ENCODE measurements at regions not wholly inside any gene's neighbourhood (a gene's known extent, or its start where the extent isn't known, plus 50 kb on each side); places are given as distances from the start of the nearest gene placed in this dataset.

GRCh38 chr18:55777666-55778304 lies 189.8 kb upstream of the TCF4 start:
- Histone ChIP-seq H3K36me3 (ENCODE audit: insufficient read depth, low read length) (no peaks in the 10 kb centered on the region), H3K27ac (ENCODE audit: low read depth, low read length) (no peak overlapping the region), H3K9ac (ENCODE audit: low read length) (no peak overlapping the region), H3K4me1 (ENCODE audit: insufficient read depth, low read length) (peaks cover 4% of the 10 kb centered on the region), H4K20me1 (ENCODE audit: insufficient read depth, low read length) (no peaks in the 10 kb centered on the region), H3K4me3 (ENCODE audit: insufficient read depth, low read depth, low read length) (no peak overlapping the region), H2AFZ (ENCODE audit: low read depth, low read length) (no peak overlapping the region), H3K27me3 (ENCODE audit: insufficient read depth, low read length) (no peaks in the 10 kb centered on the region), H3K79me2 (ENCODE audit: insufficient read depth, low read length) (no peaks in the 10 kb centered on the region), H3K9me3 (ENCODE audit: insufficient read depth, low read depth, low read length) (no peaks in the 10 kb centered on the region), H3K4me2 (ENCODE audit: low read length) (no peak overlapping the region)
- H3K9me3 Mint-ChIP-seq (ENCODE audit: unreplicated experiment), result no peaks in the 10 kb centered on the region
- H3K4me3 Mint-ChIP-seq (ENCODE audit: unreplicated experiment), result no peak overlapping the region
- H3K4me1 Mint-ChIP-seq (ENCODE audit: low read depth, unreplicated experiment), result peaks cover 23% of the 10 kb centered on the region
- no peaks in the 10 kb centered on the region for H3K27me3 Mint-ChIP-seq (ENCODE audit: low read depth, unreplicated experiment)
- no peaks in the 10 kb centered on the region for H3K36me3 Mint-ChIP-seq (ENCODE audit: low read depth, unreplicated experiment)
- TF ChIP-seq, protein P1, sequence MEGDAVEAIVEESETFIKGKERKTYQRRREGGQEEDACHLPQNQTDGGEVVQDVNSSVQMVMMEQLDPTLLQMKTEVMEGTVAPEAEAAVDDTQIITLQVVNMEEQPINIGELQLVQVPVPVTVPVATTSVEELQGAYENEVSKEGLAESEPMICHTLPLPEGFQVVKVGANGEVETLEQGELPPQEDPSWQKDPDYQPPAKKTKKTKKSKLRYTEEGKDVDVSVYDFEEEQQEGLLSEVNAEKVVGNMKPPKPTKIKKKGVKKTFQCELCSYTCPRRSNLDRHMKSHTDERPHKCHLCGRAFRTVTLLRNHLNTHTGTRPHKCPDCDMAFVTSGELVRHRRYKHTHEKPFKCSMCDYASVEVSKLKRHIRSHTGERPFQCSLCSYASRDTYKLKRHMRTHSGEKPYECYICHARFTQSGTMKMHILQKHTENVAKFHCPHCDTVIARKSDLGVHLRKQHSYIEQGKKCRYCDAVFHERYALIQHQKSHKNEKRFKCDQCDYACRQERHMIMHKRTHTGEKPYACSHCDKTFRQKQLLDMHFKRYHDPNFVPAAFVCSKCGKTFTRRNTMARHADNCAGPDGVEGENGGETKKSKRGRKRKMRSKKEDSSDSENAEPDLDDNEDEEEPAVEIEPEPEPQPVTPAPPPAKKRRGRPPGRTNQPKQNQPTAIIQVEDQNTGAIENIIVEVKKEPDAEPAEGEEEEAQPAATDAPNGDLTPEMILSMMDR (IDR thresholded peaks at IDR 0.05; ENCODE audit: insufficient read depth, low read depth, low read length), result no peak
- TF ChIP-seq EZH2 (IDR thresholded peaks at IDR 0.05; ENCODE audit: insufficient read depth, low read length), result no peak
- H3K27ac Mint-ChIP-seq (ENCODE audit: unreplicated experiment), result no peak overlapping the region
- DNase-seq (ENCODE audit: low read depth), result no peak
- FAIRE-seq, result peak; percentile 92

DNA sequence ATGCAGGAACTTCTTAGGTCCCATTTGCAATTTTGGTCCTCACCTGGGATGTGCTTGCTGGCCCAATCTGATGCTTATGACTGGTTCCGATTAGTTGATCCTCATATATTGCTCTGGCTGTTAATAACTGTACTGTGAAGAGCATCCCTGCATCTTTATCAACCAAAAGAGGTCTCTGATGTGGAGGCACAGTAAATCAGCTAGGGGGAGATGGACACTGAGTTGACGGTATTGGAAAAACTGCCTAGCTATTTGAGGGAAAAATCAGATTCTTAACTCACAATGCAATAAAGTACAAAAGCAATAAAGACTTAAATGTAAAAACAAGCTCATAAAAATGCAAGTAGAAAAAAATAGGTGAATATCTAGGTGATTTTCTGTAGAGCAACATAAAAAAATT lies 188.0 kb upstream of the TCF4 start:
- no peaks in the 10 kb centered on the region for H3K79me2 ChIP-seq (ENCODE audit: insufficient read depth, low read length)
- no peak overlapping the region for H3K9ac ChIP-seq (ENCODE audit: low read length)
- H3K27ac ChIP-seq (ENCODE audit: low read depth, low read length), result no peak overlapping the region
- Mint-ChIP-seq H3K4me1 (ENCODE audit: low read depth, unreplicated experiment) (peaks cover 14% of the 10 kb centered on the region), H3K4me3 (ENCODE audit: unreplicated experiment) (no peak overlapping the region), H3K36me3 (ENCODE audit: low read depth, unreplicated experiment) (no peaks in the 10 kb centered on the region), H3K27me3 (ENCODE audit: low read depth, unreplicated experiment) (no peaks in the 10 kb centered on the region), H3K9me3 (ENCODE audit: unreplicated experiment) (no peaks in the 10 kb centered on the region), H3K27ac (ENCODE audit: unreplicated experiment) (no peak overlapping the region)
- no peak for DNase-seq (ENCODE audit: low read depth)
- no peak overlapping the region for H2AFZ ChIP-seq (ENCODE audit: low read depth, low read length)
- no peaks in the 10 kb centered on the region for H3K4me1 ChIP-seq (ENCODE audit: insufficient read depth, low read length)
- H3K9me3 ChIP-seq (ENCODE audit: insufficient read depth, low read depth, low read length), result no peaks in the 10 kb centered on the region
- no peak overlapping the region for H3K4me2 ChIP-seq (ENCODE audit: low read length)
- no peaks in the 10 kb centered on the region for H4K20me1 ChIP-seq (ENCODE audit: insufficient read depth, low read length)
- H3K27me3 ChIP-seq (ENCODE audit: insufficient read depth, low read length), result no peaks in the 10 kb centered on the region
- TF ChIP-seq, protein P1 (IDR thresholded peaks at IDR 0.05; ENCODE audit: insufficient read depth, low read depth, low read length), result no peak
- TF ChIP-seq EZH2 (IDR thresholded peaks at IDR 0.05; ENCODE audit: insufficient read depth, low read length), result no peak
- H3K36me3 ChIP-seq (ENCODE audit: insufficient read depth, low read length), result no peaks in the 10 kb centered on the region
- peak; percentile 43 for FAIRE-seq
- no peak overlapping the region for H3K4me3 ChIP-seq (ENCODE audit: insufficient read depth, low read depth, low read length)

DNA sequence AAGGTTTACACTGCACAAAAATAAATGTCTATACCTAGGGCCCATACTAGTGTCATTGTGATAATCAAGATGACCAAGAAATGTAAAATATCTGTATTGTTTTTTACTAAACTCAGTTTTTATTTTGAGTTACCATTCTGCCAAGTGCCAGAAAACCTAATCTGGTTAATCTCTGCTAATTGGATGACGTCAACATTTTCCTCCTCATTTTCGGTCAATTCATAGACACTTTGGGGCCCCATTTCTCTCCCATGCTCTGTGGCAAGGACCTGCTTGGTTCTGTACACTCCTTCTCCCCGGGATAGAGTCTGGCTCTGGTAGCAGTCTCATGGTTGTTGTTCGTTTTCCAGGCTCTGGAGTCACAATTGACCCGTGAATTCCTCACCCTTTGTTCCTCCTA lies 186.5 kb upstream of the TCF4 start:
- no peak for FAIRE-seq
- Histone ChIP-seq H3K4me2 (ENCODE audit: low read length) (no peak overlapping the region), H3K4me3 (ENCODE audit: insufficient read depth, low read depth, low read length) (no peak overlapping the region), H3K9me3 (ENCODE audit: insufficient read depth, low read depth, low read length) (no peaks in the 10 kb centered on the region), H3K79me2 (ENCODE audit: insufficient read depth, low read length) (no peaks in the 10 kb centered on the region), H4K20me1 (ENCODE audit: insufficient read depth, low read length) (no peaks in the 10 kb centered on the region), H3K27ac (ENCODE audit: low read depth, low read length) (no peak overlapping the region), H3K36me3 (ENCODE audit: insufficient read depth, low read length) (no peaks in the 10 kb centered on the region), H2AFZ (ENCODE audit: low read depth, low read length) (no peak overlapping the region), H3K4me1 (ENCODE audit: insufficient read depth, low read length) (no peaks in the 10 kb centered on the region), H3K27me3 (ENCODE audit: insufficient read depth, low read length) (no peaks in the 10 kb centered on the region), H3K9ac (ENCODE audit: low read length) (no peak overlapping the region)
- no peak for TF ChIP-seq EZH2 (IDR thresholded peaks at IDR 0.05; ENCODE audit: insufficient read depth, low read length)
- TF ChIP-seq, protein P1 (IDR thresholded peaks at IDR 0.05; ENCODE audit: insufficient read depth, low read depth, low read length), result no peak
- Mint-ChIP-seq H3K4me3 (ENCODE audit: unreplicated experiment) (no peak overlapping the region), H3K27me3 (ENCODE audit: low read depth, unreplicated experiment) (no peaks in the 10 kb centered on the region), H3K4me1 (ENCODE audit: low read depth, unreplicated experiment) (peaks cover 11% of the 10 kb centered on the region), H3K9me3 (ENCODE audit: unreplicated experiment) (no peaks in the 10 kb centered on the region), H3K27ac (ENCODE audit: unreplicated experiment) (no peak overlapping the region), H3K36me3 (ENCODE audit: low read depth, unreplicated experiment) (no peaks in the 10 kb centered on the region)
- no peak for DNase-seq (ENCODE audit: low read depth)
